Natural killer cell (primary cell): ENCODE measurements at regions not wholly inside any gene's neighbourhood (a gene's known extent, or its start where the extent isn't known, plus 50 kb on each side); places are given as distances from the start of the nearest gene placed in this dataset.

Experiments
- ATAC-seq, 3 donors: fragments of 150-1000 bp in 2 of 3; fragments of 200-7000 bp in 1 of 3; cut with Tn5 transposase; 1 replicate in 1 of 3; 2 replicates in 2 of 3; pipeline ENCODE4 v1.10.0; 2021; ENCODE audit warnings: mild to moderate bottlenecking in 2 of 3, moderate library complexity in 2 of 3
- DNase-seq, 2 donors: peaks; one replicate each; pipeline versions ENCODE4 v3.0.0 to v3.0.0-alpha.2; 2013 to 2021; ENCODE audit warnings: mixed read lengths in 1 of 2
- H3K27ac ChIP-seq: one replicate; pipeline ENCODE4 v1.5.1; 2013; ENCODE audit warnings: mild to moderate bottlenecking, low read length
- H3K27me3 ChIP-seq: one replicate; pipeline ENCODE4 v1.6.1; 2013; ENCODE audit warnings: low read length; ENCODE audit not compliant: control insufficient read depth, insufficient read depth
- H3K36me3 ChIP-seq: one replicate; pipeline ENCODE4 v1.6.1; 2013; ENCODE audit warnings: low read length; ENCODE audit not compliant: control insufficient read depth, insufficient read depth
- H3K4me1 ChIP-seq: one replicate; pipeline ENCODE4 v1.6.1; 2013; ENCODE audit warnings: low read length; ENCODE audit not compliant: control insufficient read depth, insufficient read depth
- H3K4me3 ChIP-seq: one replicate; pipeline ENCODE4 v1.5.1; 2013; ENCODE audit warnings: low read length
- H3K9me3 ChIP-seq: one replicate; pipeline ENCODE4 v1.6.1; 2013; ENCODE audit warnings: low read length; ENCODE audit not compliant: control insufficient read depth, insufficient read depth
- H3K27ac Mint-ChIP-seq, 2 donors: one replicate each; pipeline ENCODE4 v1.8.0; 2022; ENCODE audit warnings: mild to moderate bottlenecking in 2 of 2, mixed read lengths in 2 of 2, moderate library complexity in 1 of 2
- H3K27me3 Mint-ChIP-seq, 2 donors: one replicate each; pipeline ENCODE4 v1.8.0; 2022; ENCODE audit warnings: low read depth in 2 of 2, mixed read lengths in 2 of 2
- H3K36me3 Mint-ChIP-seq: one replicate; pipeline ENCODE4 v1.8.0; 2022; ENCODE audit warnings: mixed read lengths
- H3K4me1 Mint-ChIP-seq, 2 donors: one replicate each; pipeline ENCODE4 v1.8.0; 2022; ENCODE audit warnings: mixed read lengths in 2 of 2
- H3K4me3 Mint-ChIP-seq: one replicate; pipeline ENCODE4 v1.8.0; 2022; ENCODE audit warnings: mild to moderate bottlenecking, moderate library complexity, mixed read lengths
- H3K9me3 Mint-ChIP-seq, 2 donors: one replicate each; pipeline ENCODE4 v1.8.0; 2022; ENCODE audit warnings: mixed read lengths in 2 of 2
- WGBS: methylation state at CpG from one replicate; pipeline ENCODE4 v1.1.7; 2013; ENCODE audit warnings: missing lambda C conversion rate; ENCODE audit not compliant: insufficient coverage; 5-methylcytosine and 5-hydroxymethylcytosine counted together
- intact Hi-C: fragments of 100-400 bp; cut with micrococcal nuclease; formaldehyde crosslinking; loops from one replicate; pipeline ENCODE4 v1.14.2; 2022
- TF ChIP-seq, protein P1 (sequence below): fragments of 200-600 bp; IDR thresholded peaks from one replicate; pipeline ENCODE4 v1.8.0; 2022; ENCODE audit warnings: antibody characterized with exemption

DNA sequence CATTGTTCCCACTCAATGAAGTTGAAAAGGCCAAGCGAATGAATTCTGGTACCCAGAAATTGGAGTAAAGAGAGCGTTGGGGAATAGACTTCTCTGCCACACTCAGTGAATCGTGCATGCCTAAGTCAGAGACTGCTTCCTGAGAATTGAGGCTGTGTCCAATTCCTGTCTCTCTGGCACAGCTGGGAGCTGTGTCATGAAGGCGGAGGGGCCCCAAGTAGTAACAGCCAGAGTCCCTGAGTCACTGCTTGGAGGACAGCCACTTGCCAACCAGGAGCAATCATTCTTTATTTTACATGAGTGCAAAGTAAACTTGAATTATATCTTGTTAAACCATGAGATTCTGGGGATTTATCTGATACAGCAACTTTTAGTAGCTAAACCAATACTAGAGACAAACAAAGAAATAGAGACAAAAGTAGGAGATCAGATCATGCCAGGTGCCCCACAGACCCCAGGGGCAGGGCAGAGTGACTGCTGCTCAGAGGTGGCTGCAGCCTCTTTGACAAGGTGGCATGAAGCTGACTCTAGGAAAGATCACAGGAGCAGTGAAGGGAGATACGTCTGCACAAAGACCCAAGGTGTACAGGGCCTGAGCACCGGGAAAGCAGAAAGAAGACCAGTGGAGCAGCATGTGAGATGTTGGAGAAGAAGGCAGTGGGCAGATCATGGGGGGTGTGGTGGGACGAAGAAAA, 246.0 kb downstream of the GADD45G start:
- intact Hi-C loops = no loop called here
- no peaks in the 10 kb centered on the region for H3K9me3 ChIP-seq
- no peak overlapping the region for H3K4me3 ChIP-seq
- Mint-ChIP-seq H3K36me3 (no peaks in the 10 kb centered on the region), H3K27ac (no peak overlapping the region), H3K4me3 (no peak overlapping the region), H3K27me3 (peaks cover 5 to 7% of the 10 kb centered on the region in 2 donors), H3K4me1 (no peaks in the 10 kb centered on the region), H3K9me3 (no peaks in the 10 kb centered on the region)
- H3K27ac ChIP-seq = no peak overlapping the region
- H3K4me1 ChIP-seq = no peaks in the 10 kb centered on the region
- ATAC-seq (no peak), DNase-seq (no peak)
- H3K27me3 ChIP-seq = no peaks in the 10 kb centered on the region
- TF ChIP-seq, protein P1, sequence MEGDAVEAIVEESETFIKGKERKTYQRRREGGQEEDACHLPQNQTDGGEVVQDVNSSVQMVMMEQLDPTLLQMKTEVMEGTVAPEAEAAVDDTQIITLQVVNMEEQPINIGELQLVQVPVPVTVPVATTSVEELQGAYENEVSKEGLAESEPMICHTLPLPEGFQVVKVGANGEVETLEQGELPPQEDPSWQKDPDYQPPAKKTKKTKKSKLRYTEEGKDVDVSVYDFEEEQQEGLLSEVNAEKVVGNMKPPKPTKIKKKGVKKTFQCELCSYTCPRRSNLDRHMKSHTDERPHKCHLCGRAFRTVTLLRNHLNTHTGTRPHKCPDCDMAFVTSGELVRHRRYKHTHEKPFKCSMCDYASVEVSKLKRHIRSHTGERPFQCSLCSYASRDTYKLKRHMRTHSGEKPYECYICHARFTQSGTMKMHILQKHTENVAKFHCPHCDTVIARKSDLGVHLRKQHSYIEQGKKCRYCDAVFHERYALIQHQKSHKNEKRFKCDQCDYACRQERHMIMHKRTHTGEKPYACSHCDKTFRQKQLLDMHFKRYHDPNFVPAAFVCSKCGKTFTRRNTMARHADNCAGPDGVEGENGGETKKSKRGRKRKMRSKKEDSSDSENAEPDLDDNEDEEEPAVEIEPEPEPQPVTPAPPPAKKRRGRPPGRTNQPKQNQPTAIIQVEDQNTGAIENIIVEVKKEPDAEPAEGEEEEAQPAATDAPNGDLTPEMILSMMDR = no peak
- WGBS = 64% methylated on average over 7 of the region's 7 CpGs
- no peaks in the 10 kb centered on the region for H3K36me3 ChIP-seq

DNA sequence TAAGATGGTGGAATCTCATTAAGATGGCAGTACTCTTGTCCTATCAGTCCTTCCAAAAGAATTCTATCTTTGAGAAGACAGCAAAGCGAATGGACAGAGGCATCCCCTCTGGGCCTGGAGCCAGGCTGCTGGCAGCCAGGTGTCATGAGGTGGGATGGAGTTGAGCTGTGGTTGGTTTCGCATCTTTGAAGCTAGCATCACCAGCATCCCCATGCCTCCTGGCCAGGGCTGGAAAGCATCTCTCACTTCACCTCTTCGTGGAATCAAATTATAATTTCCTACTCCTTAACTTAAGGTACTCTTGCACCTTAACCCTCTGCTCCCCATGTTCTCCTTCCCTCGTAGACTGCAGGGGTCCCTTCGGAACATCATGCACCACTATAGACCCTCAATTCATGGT, 248.3 kb downstream of the GADD45G start:
- Histone ChIP-seq H3K27me3 (no peaks in the 10 kb centered on the region), H3K9me3 (no peaks in the 10 kb centered on the region), H3K27ac (no peak overlapping the region), H3K36me3 (no peaks in the 10 kb centered on the region), H3K4me1 (no peaks in the 10 kb centered on the region), H3K4me3 (no peak overlapping the region)
- H3K27me3 Mint-ChIP-seq = peaks cover 6 to 22% of the 10 kb centered on the region in 2 donors
- H3K27ac Mint-ChIP-seq = no peak overlapping the region
- DNase-seq (no peak), ATAC-seq (no peak)
- intact Hi-C loops = no loop called here
- H3K4me1 Mint-ChIP-seq = no peaks in the 10 kb centered on the region
- no peaks in the 10 kb centered on the region for H3K9me3 Mint-ChIP-seq
- H3K4me3 Mint-ChIP-seq = no peak overlapping the region
- WGBS = 84% methylated on average over 5 of the region's 5 CpGs
- TF ChIP-seq, protein P1 = no peak
- H3K36me3 Mint-ChIP-seq = no peaks in the 10 kb centered on the region

DNA sequence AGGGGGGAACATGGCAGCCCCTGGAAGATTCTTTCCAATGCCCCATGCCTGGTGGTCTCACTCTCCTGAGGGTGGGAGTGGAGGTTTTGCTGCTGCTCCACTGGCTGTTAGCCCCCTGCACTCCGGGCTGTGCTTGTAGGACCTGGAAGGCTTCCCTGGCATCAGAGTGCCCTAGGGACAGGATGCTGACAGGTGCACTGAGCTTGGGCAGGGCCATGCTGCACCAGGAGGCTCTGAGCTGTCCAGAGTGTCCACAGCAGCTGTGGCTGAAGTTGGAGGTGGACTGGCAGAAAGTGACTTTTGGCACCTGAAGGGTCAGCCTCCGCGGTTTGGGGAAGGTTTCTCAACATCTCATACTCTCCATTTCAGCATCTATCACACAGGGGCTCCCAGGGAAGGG, 249.1 kb downstream of the GADD45G start:
- H3K27me3 ChIP-seq = no peaks in the 10 kb centered on the region
- TF ChIP-seq, protein P1 = no peak
- peaks cover 9 to 29% of the 10 kb centered on the region in 2 donors for H3K27me3 Mint-ChIP-seq
- no peak for DNase-seq
- no peak for ATAC-seq
- H3K9me3 Mint-ChIP-seq = no peaks in the 10 kb centered on the region
- no peak overlapping the region for H3K27ac ChIP-seq
- no peaks in the 10 kb centered on the region for H3K36me3 ChIP-seq
- no peaks in the 10 kb centered on the region for H3K9me3 ChIP-seq
- intact Hi-C loops = no loop called here
- no peaks in the 10 kb centered on the region for H3K4me1 ChIP-seq
- whole genome bisulfite sequencing = 98% methylated on average over 3 of the region's 3 CpGs
- H3K36me3 Mint-ChIP-seq = no peaks in the 10 kb centered on the region
- H3K4me1 Mint-ChIP-seq = no peaks in the 10 kb centered on the region
- H3K4me3 Mint-ChIP-seq = no peak overlapping the region
- no peak overlapping the region for H3K27ac Mint-ChIP-seq
- no peak overlapping the region for H3K4me3 ChIP-seq
